Endothelial cell of umbilical vein (primary cell): ENCODE measurements at regions not wholly inside any gene's neighbourhood (a gene's known extent, or its start where the extent isn't known, plus 50 kb on each side); places are given as distances from the start of the nearest gene placed in this dataset.

Experiments
- JUN ChIP-seq: IDR thresholded peaks from 2 replicates; pipeline ENCODE4 v1.6.1; 2011; ENCODE audit warnings: borderline replicate concordance, low read depth; ENCODE audit not compliant: insufficient read length, insufficient read depth
- MAX ChIP-seq: IDR thresholded peaks from 2 replicates; pipeline ENCODE4 v1.6.1; 2011; ENCODE audit not compliant: insufficient read depth, insufficient read length
- MYC ChIP-seq: IDR thresholded peaks from one replicate; pipeline ENCODE4 v1.6.1; 2011; ENCODE audit warnings: mild to moderate bottlenecking, low read depth, low read length
- POLR2A ChIP-seq: IDR thresholded peaks from 2 replicates; pipeline ENCODE4 v1.6.1; 2012; ENCODE audit warnings: low read depth, mild to moderate bottlenecking, control low read depth, low read length
- POLR2AphosphoS5 ChIP-seq: IDR thresholded peaks from 2 replicates; pipeline ENCODE4 v1.6.1; 2012; ENCODE audit warnings: low read depth, mild to moderate bottlenecking, control low read depth, low read length, moderate library complexity; ENCODE audit not compliant: insufficient read depth
- TF ChIP-seq, protein P1 (sequence below), 2 donors: IDR thresholded peaks; 1 replicate in 1 of 2; 2 replicates in 1 of 2; pipeline ENCODE4 v1.5.1; 2011; ENCODE audit warnings: low read length in 2 of 2, mild to moderate bottlenecking in 2 of 2, moderate library complexity in 2 of 2, control low read depth in 1 of 2, inconsistent platforms in 1 of 2, low read depth in 1 of 2; ENCODE audit not compliant: insufficient read depth in 1 of 2; ENCODE audit errors: extremely low read depth in 1 of 2

DNA sequence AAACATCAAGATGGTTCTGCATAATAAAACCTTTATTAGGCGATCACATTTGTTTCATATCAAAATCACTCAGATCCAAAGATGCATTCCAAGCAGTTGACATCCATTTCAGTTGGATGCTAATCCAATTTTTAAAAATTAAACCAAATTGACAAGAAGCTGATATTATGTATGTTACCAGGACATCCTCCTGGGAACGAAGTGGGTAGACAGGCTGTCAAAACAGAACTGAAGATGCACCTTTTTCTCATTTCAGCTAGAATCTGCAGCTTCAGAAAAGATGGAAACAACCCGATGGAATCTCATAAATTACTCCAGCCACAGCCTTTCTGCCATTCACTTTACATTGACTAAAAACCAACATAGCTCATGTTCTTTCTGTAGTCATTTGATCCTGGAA lies 268.4 kb downstream of the PLPP3 start:
- TF ChIP-seq, protein P1, sequence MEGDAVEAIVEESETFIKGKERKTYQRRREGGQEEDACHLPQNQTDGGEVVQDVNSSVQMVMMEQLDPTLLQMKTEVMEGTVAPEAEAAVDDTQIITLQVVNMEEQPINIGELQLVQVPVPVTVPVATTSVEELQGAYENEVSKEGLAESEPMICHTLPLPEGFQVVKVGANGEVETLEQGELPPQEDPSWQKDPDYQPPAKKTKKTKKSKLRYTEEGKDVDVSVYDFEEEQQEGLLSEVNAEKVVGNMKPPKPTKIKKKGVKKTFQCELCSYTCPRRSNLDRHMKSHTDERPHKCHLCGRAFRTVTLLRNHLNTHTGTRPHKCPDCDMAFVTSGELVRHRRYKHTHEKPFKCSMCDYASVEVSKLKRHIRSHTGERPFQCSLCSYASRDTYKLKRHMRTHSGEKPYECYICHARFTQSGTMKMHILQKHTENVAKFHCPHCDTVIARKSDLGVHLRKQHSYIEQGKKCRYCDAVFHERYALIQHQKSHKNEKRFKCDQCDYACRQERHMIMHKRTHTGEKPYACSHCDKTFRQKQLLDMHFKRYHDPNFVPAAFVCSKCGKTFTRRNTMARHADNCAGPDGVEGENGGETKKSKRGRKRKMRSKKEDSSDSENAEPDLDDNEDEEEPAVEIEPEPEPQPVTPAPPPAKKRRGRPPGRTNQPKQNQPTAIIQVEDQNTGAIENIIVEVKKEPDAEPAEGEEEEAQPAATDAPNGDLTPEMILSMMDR (IDR thresholded peaks at IDR 0.05; ENCODE audit: extremely low read depth in 1 of 2, insufficient read depth in 1 of 2, low read depth in 1 of 2, low read length in 2 of 2), result no peak
- TF ChIP-seq POLR2A (no peak), MYC (no peak), POLR2AphosphoS5 (no peak), MAX (no peak), JUN (no peak)
